ENCODE measurements at regions not wholly inside any gene's neighbourhood (a gene's known extent, or its start where the extent isn't known, plus 50 kb on each side); places are given as distances from the start of the nearest gene placed in this dataset.

GRCh38 chr9:73565833-73566465 is 414.3 kb downstream of the ANXA1 start:
- H3K27ac ChIP-seq (ENCODE audit: low read length) = no peak overlapping the region
- H3K4me2 ChIP-seq (ENCODE audit: insufficient read depth, low read length) = no peak overlapping the region
- no peaks in the 10 kb centered on the region for H4K20me1 ChIP-seq (ENCODE audit: insufficient read depth, low read length)
- H3K79me2 ChIP-seq (ENCODE audit: insufficient read depth, low read length) = no peaks in the 10 kb centered on the region
- H2AFZ ChIP-seq (ENCODE audit: low read depth, low read length) = no peak overlapping the region
- H3K9ac ChIP-seq (ENCODE audit: low read depth, low read length) = no peak overlapping the region
- ATAC-seq (ENCODE audit: insufficient read depth, low read depth) (peak; percentile 48; the same call in 2 of the 3 replicates), DNase-seq (peak; percentile 35)
- no peaks in the 10 kb centered on the region for H3K36me3 ChIP-seq (ENCODE audit: insufficient read depth, low read length)
- H3K4me3 ChIP-seq (ENCODE audit: low read depth in 1 of 2, low read length in 2 of 2) = no peak overlapping the region
- peaks cover 2% of the 10 kb centered on the region for H3K9me3 ChIP-seq (ENCODE audit: insufficient read depth, low read length, severe bottlenecking)
- H3K4me1 ChIP-seq (ENCODE audit: insufficient read depth, low read length) = 0 out of 2 replicates have a peak, but pooled peaks cover 4% of the 10 kb centered on the region
- H3K27me3 ChIP-seq (ENCODE audit: insufficient read depth, low read length, poor library complexity) = no peaks in the 10 kb centered on the region
- no peak for TF ChIP-seq EZH2 (IDR thresholded peaks at IDR 0.05; ENCODE audit: borderline replicate concordance, low read depth, low read length, severe bottlenecking)
- peak; percentile 68 for TF ChIP-seq CTCF (IDR thresholded peaks at IDR 0.05; ENCODE audit: borderline replicate concordance, extremely low read depth, low read length, poor library complexity, severe bottlenecking)

DNA sequence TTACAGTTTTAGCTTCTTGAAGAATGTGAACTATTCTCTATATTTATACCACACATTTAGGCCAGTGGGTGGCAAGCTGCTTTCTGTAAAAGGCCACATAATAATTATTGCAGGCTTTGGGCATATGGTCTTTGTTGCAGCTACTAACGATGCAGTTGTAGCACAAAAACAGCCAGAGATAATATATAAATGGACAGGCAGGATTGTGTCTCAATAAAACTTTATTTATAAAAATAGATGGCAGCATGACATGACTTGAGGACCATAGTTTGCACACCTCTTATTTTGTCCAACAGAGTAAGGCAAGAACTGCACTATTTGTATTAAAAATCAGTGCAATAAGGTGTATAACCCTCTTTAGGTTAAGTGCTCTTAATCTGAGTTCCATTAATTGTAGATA is 415.0 kb downstream of the ANXA1 start:
- no peak for TF ChIP-seq CTCF (IDR thresholded peaks at IDR 0.05; ENCODE audit: borderline replicate concordance, extremely low read depth, low read length, poor library complexity, severe bottlenecking)
- TF ChIP-seq EZH2 (IDR thresholded peaks at IDR 0.05; ENCODE audit: borderline replicate concordance, low read depth, low read length, severe bottlenecking) = no peak

DNA sequence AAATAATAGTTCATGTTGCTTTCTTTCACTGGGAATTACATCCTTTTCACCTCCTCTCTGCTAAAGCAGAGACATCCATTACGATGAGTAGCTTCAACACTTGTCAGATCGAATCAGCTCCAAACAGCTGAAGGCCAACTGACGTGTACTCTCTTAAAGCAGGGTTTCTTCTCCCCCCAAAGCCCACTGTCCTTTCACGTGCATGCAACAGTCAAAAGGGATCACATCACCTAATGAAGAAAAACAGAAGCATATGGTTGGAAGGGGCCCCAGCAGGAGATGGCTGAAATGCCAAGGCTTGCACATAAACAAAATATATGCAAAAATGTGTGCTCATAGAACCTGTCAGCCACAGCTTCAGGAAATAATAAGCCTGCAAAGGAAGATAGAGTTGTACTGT is 421.6 kb downstream of the ANXA1 start:
- Histone ChIP-seq H3K27me3 (ENCODE audit: insufficient read depth, low read length, poor library complexity) (no peaks in the 10 kb centered on the region), H3K36me3 (ENCODE audit: insufficient read depth, low read length) (no peaks in the 10 kb centered on the region), H4K20me1 (ENCODE audit: insufficient read depth, low read length) (no peaks in the 10 kb centered on the region), H3K4me2 (ENCODE audit: insufficient read depth, low read length) (no peak overlapping the region), H3K4me1 (ENCODE audit: insufficient read depth, low read length) (peaks cover 2% of the 10 kb centered on the region; the same call in 1 of the 2 replicates), H3K9me3 (ENCODE audit: insufficient read depth, low read length, severe bottlenecking) (no peaks in the 10 kb centered on the region), H3K79me2 (ENCODE audit: insufficient read depth, low read length) (no peaks in the 10 kb centered on the region), H3K4me3 (ENCODE audit: low read depth in 1 of 2, low read length in 2 of 2) (no peak overlapping the region), H3K9ac (ENCODE audit: low read depth, low read length) (no peak overlapping the region), H3K27ac (ENCODE audit: low read length) (no peak overlapping the region), H2AFZ (ENCODE audit: low read depth, low read length) (no peak overlapping the region)
- no peak for TF ChIP-seq CTCF (IDR thresholded peaks at IDR 0.05; ENCODE audit: borderline replicate concordance, extremely low read depth, low read length, poor library complexity, severe bottlenecking)
- no peak for TF ChIP-seq EZH2 (IDR thresholded peaks at IDR 0.05; ENCODE audit: borderline replicate concordance, low read depth, low read length, severe bottlenecking)
- ATAC-seq (ENCODE audit: insufficient read depth, low read depth) (no peak), DNase-seq (no peak)

More for the DNA sequence above, 415.0 kb downstream of the ANXA1 start:
- Histone ChIP-seq H2AFZ (ENCODE audit: low read depth, low read length) (no peak overlapping the region), H3K4me2 (ENCODE audit: insufficient read depth, low read length) (no peak overlapping the region), H4K20me1 (ENCODE audit: insufficient read depth, low read length) (no peaks in the 10 kb centered on the region), H3K27ac (ENCODE audit: low read length) (no peak overlapping the region), H3K79me2 (ENCODE audit: insufficient read depth, low read length) (no peaks in the 10 kb centered on the region), H3K4me1 (ENCODE audit: insufficient read depth, low read length) (0 out of 2 replicates have a peak, but pooled peaks cover 4% of the 10 kb centered on the region), H3K9me3 (ENCODE audit: insufficient read depth, low read length, severe bottlenecking) (peaks cover 2% of the 10 kb centered on the region), H3K9ac (ENCODE audit: low read depth, low read length) (no peak overlapping the region), H3K27me3 (ENCODE audit: insufficient read depth, low read length, poor library complexity) (no peaks in the 10 kb centered on the region), H3K36me3 (ENCODE audit: insufficient read depth, low read length) (no peaks in the 10 kb centered on the region), H3K4me3 (ENCODE audit: low read depth in 1 of 2, low read length in 2 of 2) (no peak overlapping the region)
- DNase-seq (no peak), ATAC-seq (ENCODE audit: insufficient read depth, low read depth) (no peak)
